HFF-Myc (cell line): ENCODE measurements at regions not wholly inside any gene's neighbourhood (a gene's known extent, or its start where the extent isn't known, plus 50 kb on each side); places are given as distances from the start of the nearest gene placed in this dataset.
"Not testable (repeated sequence)": the region's sequence is repeated elsewhere in the genome, so short reads cannot be mapped to it uniquely, and the experiment has no call there.

Experiments
- DNase-seq: peaks from one replicate; pipeline ENCODE4 v3.0.0-alpha.2; 2011; ENCODE audit warnings: low read depth; ENCODE audit errors: extremely low read depth
- H3K4me3 ChIP-seq: replicated peaks from 2 replicates; pipeline ENCODE4 v1.5.1; 2011; ENCODE audit warnings: low read depth, mild to moderate bottlenecking, control low read depth, low read length
- CTCF ChIP-seq: IDR thresholded peaks from 2 replicates; pipeline ENCODE4 v1.5.1; 2012; ENCODE audit warnings: mild to moderate bottlenecking, low read depth, low read length, control low read depth; ENCODE audit errors: missing control alignments

- no peak for TF ChIP-seq CTCF
- DNase-seq, result no peak
- H3K4me3 ChIP-seq, result no peak overlapping the region
Observed at GRCh38 chr9:72459308-72459707, 62.1 kb upstream of the TMC1 start.

- H3K4me3 ChIP-seq, result no peak overlapping the region
- no peak for DNase-seq
- TF ChIP-seq CTCF, result no peak
Observed at GRCh38 chr9:72458153-72458552, 63.3 kb upstream of the TMC1 start.

- H3K4me3 ChIP-seq, result no peak overlapping the region
- no peak for TF ChIP-seq CTCF
- DNase-seq, result no peak
Observed at GRCh38 chr9:72457366-72457765, 64.0 kb upstream of the TMC1 start.

GRCh38 chr9:72454871-72455491 is 66.4 kb upstream of the TMC1 start:
- no peak overlapping the region for H3K4me3 ChIP-seq
- no peak for TF ChIP-seq CTCF
- DNase-seq, result no peak

- TF ChIP-seq CTCF, result no peak
- no peak for DNase-seq
- H3K4me3 ChIP-seq, result no peak overlapping the region
Observed at GRCh38 chr9:72453797-72454196, 67.6 kb upstream of the TMC1 start.

GRCh38 chr9:72446241-72446640 is 75.2 kb upstream of the TMC1 start:
- H3K4me3 ChIP-seq, DNase-seq: not testable (repeated sequence)

- H3K4me3 ChIP-seq, result no peak overlapping the region
- DNase-seq, result no peak
- no peak for TF ChIP-seq CTCF
Observed at GRCh38 chr9:72445306-72445995, 76.0 kb upstream of the TMC1 start.
